Stimulated activated naive CD4-positive, alpha-beta T cell treated with Interleukin-2 at 50 U/mL for 16 hours (primary cell): ENCODE measurements at regions not wholly inside any gene's neighbourhood (a gene's known extent, or its start where the extent isn't known, plus 50 kb on each side); places are given as distances from the start of the nearest gene placed in this dataset.

Experiments
- DNase-seq: peaks from one replicate; lab custom pipeline; 2025; lab: John Stamatoyannopoulos, UW

GRCh38 chr7:116447966-116448839, 51.3 kb upstream of the CAV2 start:
- no peak for DNase-seq

DNA sequence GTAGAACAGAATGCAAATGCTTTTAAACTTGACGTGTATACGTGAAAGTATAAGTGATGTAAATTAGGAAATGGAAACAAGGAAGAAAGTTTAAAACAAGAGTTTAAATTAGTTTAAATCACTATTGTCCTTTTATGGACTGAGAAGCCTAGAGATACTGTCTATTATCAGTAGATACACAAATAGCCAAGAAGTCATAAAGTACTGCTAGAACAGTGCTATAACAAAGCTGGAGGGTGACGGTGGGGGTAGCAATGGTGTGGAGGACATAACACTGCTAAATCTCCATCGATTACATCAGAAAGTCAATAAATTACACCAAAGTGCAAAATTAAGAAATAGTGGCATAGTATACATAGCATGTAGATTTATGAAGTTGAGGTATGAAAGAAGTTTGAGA, 50.1 kb upstream of the CAV2 start:
- DNase-seq: no peak
